H1 (cell line): ENCODE measurements at regions not wholly inside any gene's neighbourhood (a gene's known extent, or its start where the extent isn't known, plus 50 kb on each side); places are given as distances from the start of the nearest gene placed in this dataset.

Source experiments
- CHD2 ChIP-seq: IDR thresholded peaks from 2 replicates; pipeline ENCODE4 v1.6.1; 2012; ENCODE audit warnings: low read length, improper control_type of control experiment
- HDAC2 ChIP-seq, 2 experiments: fragments of 300-600 bp in 1 of 2; sonication (generic) in 1 of 2; IDR thresholded peaks; 2 replicates each; pipeline ENCODE4 v1.6.1; 2011 to 2012; ENCODE audit warnings: low read depth in 2 of 2, low read length in 2 of 2, mild to moderate bottlenecking in 2 of 2, moderate library complexity in 2 of 2, borderline replicate concordance in 1 of 2, inconsistent platforms in 1 of 2
- JUND ChIP-seq: IDR thresholded peaks from 2 replicates; pipeline ENCODE4 v1.6.1; 2011; ENCODE audit warnings: mild to moderate bottlenecking, improper control_type of control experiment, low read length
- TF ChIP-seq, protein P1 (sequence below): IDR thresholded peaks from 2 replicates; pipeline ENCODE4 v1.6.1; 2011; ENCODE audit warnings: low read depth, mild to moderate bottlenecking, low read length; ENCODE audit not compliant: insufficient read depth

DNA sequence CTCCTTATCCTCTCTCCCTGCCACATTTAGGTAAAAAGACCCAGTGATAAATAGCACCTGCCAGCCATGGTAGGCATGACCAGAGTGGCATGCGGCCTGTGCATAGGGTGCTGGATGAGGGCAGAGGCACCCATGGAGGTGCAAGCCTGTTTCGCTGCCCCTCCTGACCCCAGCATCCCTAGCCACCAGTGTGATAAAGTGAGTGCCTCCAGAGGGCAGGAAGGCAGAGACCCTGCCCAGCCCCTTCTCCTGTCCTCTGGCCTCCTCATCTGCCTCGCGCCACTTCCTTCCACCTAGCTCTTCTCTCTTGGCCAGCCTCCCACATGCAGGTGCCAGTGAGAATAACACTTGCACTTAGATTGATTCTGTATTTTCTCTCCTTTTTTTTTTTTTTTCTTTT lies 108.3 kb upstream of the FUT8 start (continued):
- TF ChIP-seq JUND, result no peak
- TF ChIP-seq, protein P1, sequence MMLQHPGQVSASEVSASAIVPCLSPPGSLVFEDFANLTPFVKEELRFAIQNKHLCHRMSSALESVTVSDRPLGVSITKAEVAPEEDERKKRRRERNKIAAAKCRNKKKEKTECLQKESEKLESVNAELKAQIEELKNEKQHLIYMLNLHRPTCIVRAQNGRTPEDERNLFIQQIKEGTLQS, result no peak
- no peak for TF ChIP-seq CHD2
- no peak for TF ChIP-seq HDAC2 (IDR thresholded peaks at IDR 0.05; ENCODE audit: borderline replicate concordance in 1 of 2, low read depth in 2 of 2, low read length in 2 of 2)
